SKM-1 treated with dmso at 0.1 percent for 144 hours (cell line): ENCODE measurements at regions not wholly inside any gene's neighbourhood (a gene's known extent, or its start where the extent isn't known, plus 50 kb on each side); places are given as distances from the start of the nearest gene placed in this dataset.
"Not testable (repeated sequence)": the region's sequence is repeated elsewhere in the genome, so short reads cannot be mapped to it uniquely, and the experiment has no call there.

Experiments used
- DNase-seq: peaks from one replicate; lab custom pipeline; 2025; ENCODE audit not compliant: unreplicated experiment; lab: John Stamatoyannopoulos, UW

GRCh38 chr6:137401088-137401487, 93.1 kb downstream of the OLIG3 start:
- no peak for DNase-seq

- DNase-seq: no peak
Observed at GRCh38 chr6:137399881-137400443, 94.2 kb downstream of the OLIG3 start.

GRCh38 chr6:137395316-137395715, 98.9 kb downstream of the OLIG3 start:
- DNase-seq: no peak

- DNase-seq: no peak
Observed at GRCh38 chr6:137391061-137391814, 103.0 kb downstream of the OLIG3 start.

GRCh38 chr6:137390334-137390733, 103.9 kb downstream of the OLIG3 start:
- no peak for DNase-seq

GRCh38 chr6:137389150-137389704, 105.0 kb downstream of the OLIG3 start:
- peak; percentile 96 for DNase-seq

- no peak for DNase-seq
Observed at GRCh38 chr6:137387096-137387764, 107.0 kb downstream of the OLIG3 start.

GRCh38 chr6:137383287-137383686, 110.9 kb downstream of the OLIG3 start:
- not testable (repeated sequence) for DNase-seq

GRCh38 chr6:137378090-137378369, 116.2 kb downstream of the OLIG3 start:
- DNase-seq: no peak

- DNase-seq: no peak
Observed at GRCh38 chr6:137373296-137373695, 120.9 kb downstream of the OLIG3 start.

- DNase-seq: no peak
Observed at GRCh38 chr6:137372532-137372931, 121.7 kb downstream of the OLIG3 start.

- no peak for DNase-seq
Observed at GRCh38 chr6:137371634-137372016, 122.6 kb downstream of the OLIG3 start.

GRCh38 chr6:137370871-137371633, 123.1 kb downstream of the OLIG3 start:
- DNase-seq: peak; percentile 42

- DNase-seq: no peak
Observed at GRCh38 chr6:137369136-137369535, 125.1 kb downstream of the OLIG3 start.

- no peak for DNase-seq
Observed at GRCh38 chr6:137365707-137366437, 128.3 kb downstream of the OLIG3 start.

GRCh38 chr6:137363805-137364138, 130.4 kb downstream of the OLIG3 start:
- no peak for DNase-seq

GRCh38 chr6:137362878-137363804, 131.1 kb downstream of the OLIG3 start:
- no peak for DNase-seq

- peak; percentile 23 for DNase-seq
Observed at GRCh38 chr6:137361701-137362100, 132.5 kb downstream of the OLIG3 start.

GRCh38 chr6:137358273-137358672, 135.9 kb downstream of the OLIG3 start:
- no peak for DNase-seq

GRCh38 chr6:137357948-137358266, 136.3 kb downstream of the OLIG3 start:
- DNase-seq: no peak
